Stimulated activated naive CD8-positive, alpha-beta T cell treated with anti-CD3 and anti-CD28 coated beads, Interleukin-15, amount 100 ng/mL, for 72 hours (primary cell): ENCODE measurements at regions not wholly inside any gene's neighbourhood (a gene's known extent, or its start where the extent isn't known, plus 50 kb on each side); places are given as distances from the start of the nearest gene placed in this dataset.
"Not testable (repeated sequence)": the region's sequence is repeated elsewhere in the genome, so short reads cannot be mapped to it uniquely, and the experiment has no call there.

Source experiments
- ATAC-seq: fragments of 150-1000 bp; cut with Tn5 transposase; 2 replicates; pipeline ENCODE4 v1.10.0; 2021; ENCODE audit warnings: mild to moderate bottlenecking, moderate library complexity
- DNase-seq, 2 donors: peaks; one replicate each; pipeline ENCODE4 v3.0.0; 2021 to 2022
- H3K27ac Mint-ChIP-seq, 2 donors: one replicate each; pipeline ENCODE4 v1.8.0; 2022; ENCODE audit warnings: mild to moderate bottlenecking in 2 of 2, mixed read lengths in 2 of 2, moderate library complexity in 2 of 2
- H3K27me3 Mint-ChIP-seq: one replicate; pipeline ENCODE4 v1.8.0; 2022; ENCODE audit warnings: mixed read lengths
- H3K4me1 Mint-ChIP-seq: one replicate; pipeline ENCODE4 v1.8.0; 2022; ENCODE audit warnings: mild to moderate bottlenecking, mixed read lengths
- H3K4me3 Mint-ChIP-seq, 2 donors: one replicate each; pipeline ENCODE4 v1.8.0; 2022; ENCODE audit warnings: mild to moderate bottlenecking in 2 of 2, mixed read lengths in 2 of 2, moderate library complexity in 1 of 2
- H3K9me3 Mint-ChIP-seq, 2 donors: one replicate each; pipeline ENCODE4 v1.8.0; 2022; ENCODE audit warnings: mixed read lengths in 2 of 2

DNA sequence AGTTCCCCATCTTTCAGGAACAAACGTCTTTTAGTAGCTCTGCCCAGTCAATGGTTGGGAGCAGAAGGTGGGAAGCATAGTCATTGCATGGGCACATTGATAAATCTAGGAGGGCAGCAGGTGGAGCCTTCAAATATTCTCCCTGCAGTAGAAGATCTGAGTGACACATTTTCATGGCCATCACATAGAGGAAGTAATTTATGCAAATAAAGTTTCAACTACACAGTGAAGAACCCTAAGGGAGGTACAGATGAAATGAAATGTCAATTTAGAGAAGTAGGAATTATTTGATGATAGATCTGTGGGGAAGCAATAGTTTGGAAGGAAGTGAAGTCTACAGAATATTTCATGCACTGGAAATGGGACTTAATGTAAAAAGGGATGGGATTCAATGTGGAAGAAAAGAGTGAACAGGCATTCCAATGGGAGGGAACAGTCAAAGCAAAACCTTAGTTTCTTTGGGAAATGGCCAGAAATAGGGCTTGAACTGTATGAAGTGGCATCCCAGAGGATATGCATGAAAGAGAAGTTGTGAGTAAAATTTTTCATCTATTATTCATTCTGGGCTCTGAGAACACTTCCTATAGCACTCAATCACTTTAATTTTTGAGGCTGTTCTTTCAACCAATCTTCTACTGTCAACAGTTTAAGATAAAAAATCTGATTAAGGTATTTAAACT is 256.2 kb upstream of the LUZP2 start:
- Mint-ChIP-seq H3K9me3 (peaks cover 19 to 25% of the 10 kb centered on the region in 2 donors), H3K4me1 (no peaks in the 10 kb centered on the region), H3K27ac (no peak overlapping the region), H3K27me3 (no peaks in the 10 kb centered on the region), H3K4me3 (no peak overlapping the region)
- ATAC-seq (no peak), DNase-seq (no peak)

DNA sequence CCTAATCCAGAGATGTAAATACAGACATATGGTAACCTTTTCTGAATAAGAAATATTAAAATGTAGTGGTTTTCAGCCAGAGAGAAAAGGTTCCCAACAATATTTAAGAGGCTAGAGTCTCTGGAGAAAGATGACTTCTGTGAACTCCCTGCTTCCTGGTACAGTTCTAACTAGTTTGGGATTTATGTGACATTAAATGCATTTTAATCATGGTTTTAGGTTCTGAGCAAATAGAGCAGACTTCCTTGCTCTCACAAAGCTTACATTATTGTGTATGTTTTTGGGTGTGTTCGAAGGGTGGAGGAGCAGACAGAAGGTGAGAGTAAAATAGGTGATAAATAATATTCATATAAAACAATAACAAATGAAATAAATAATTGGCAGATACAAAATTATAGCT is 250.1 kb upstream of the LUZP2 start:
- H3K27me3 Mint-ChIP-seq = no peaks in the 10 kb centered on the region
- no peak overlapping the region for H3K4me3 Mint-ChIP-seq
- ATAC-seq (no peak), DNase-seq (no peak)
- peaks cover 0 to 12% of the 10 kb centered on the region in 2 donors for H3K9me3 Mint-ChIP-seq
- no peaks in the 10 kb centered on the region for H3K4me1 Mint-ChIP-seq
- H3K27ac Mint-ChIP-seq = no peak overlapping the region

DNA sequence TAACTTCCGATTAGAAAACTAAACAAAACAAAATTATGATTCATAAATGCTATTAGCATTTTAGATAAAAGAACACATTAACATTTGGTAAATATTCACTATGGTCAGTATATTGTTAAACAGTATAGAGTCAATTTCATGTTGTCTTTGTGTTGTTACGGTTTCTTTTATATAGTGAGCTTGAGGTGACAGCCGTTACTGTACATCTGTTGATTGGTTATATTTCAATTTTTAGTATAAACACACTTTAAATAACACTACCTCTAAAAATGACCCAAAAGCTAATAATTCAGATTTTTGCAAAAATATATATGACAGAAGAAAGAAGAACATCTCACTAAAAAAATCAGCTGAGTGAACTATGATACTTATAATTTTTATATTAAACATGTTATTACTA is 249.0 kb upstream of the LUZP2 start:
- peaks cover 0 to 12% of the 10 kb centered on the region in 2 donors for H3K9me3 Mint-ChIP-seq
- H3K4me3 Mint-ChIP-seq = no peak overlapping the region
- no peaks in the 10 kb centered on the region for H3K4me1 Mint-ChIP-seq
- DNase-seq = no peak
- H3K27ac Mint-ChIP-seq = no peak overlapping the region
- H3K27me3 Mint-ChIP-seq = no peaks in the 10 kb centered on the region
- no peak for ATAC-seq

DNA sequence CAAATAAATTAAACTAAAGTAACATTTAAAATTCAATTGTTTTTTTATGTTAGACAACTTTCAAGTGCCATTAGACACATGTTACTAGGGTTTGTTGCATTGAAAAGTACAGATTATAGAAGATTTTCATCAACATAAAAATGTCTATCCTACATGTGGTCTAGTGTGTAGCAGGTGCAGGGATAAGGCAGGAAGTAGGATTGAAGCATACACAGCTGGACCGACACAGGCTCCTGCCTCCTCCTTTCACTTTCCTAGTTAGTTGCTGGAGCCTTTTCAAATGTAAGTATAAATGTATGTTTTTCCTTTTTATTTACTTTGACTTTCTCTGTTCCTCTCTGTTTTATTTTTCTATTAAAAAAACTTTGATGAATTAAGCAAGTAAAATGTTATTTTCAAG is 246.9 kb upstream of the LUZP2 start:
- Mint-ChIP-seq H3K27ac (no peak overlapping the region), H3K4me3 (no peak overlapping the region), H3K9me3 (peaks cover 0 to 7% of the 10 kb centered on the region in 2 donors), H3K27me3 (no peaks in the 10 kb centered on the region), H3K4me1 (no peaks in the 10 kb centered on the region)
- no peak for DNase-seq
- no peak for ATAC-seq

DNA sequence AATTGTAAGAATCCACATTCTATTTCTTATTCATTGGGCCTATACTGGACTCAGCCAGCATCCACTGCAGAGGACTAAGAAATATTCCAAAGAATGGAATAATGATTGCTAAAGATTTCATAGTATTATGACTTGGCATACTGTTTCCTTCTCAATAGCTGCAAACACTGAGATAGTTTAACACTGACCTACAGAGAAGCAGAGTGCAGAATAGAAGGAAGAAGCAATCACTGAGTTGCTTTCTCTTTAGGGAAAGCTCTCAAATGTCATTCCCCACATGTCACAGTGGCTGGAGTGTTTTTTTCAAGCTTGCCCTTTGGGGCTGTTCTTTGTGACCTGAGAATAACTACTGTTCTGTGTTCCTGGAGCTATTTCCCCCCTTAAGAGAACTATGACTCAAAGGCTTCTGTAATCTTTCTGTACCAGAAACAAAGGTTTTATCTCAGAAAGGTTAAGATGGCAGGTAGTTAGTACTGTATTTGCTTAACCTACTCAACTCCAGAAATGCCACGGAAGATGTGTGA is 243.6 kb upstream of the LUZP2 start:
- ATAC-seq = no peak
- Mint-ChIP-seq H3K4me3 (no peak overlapping the region), H3K27ac (no peak overlapping the region), H3K4me1 (no peaks in the 10 kb centered on the region), H3K27me3 (no peaks in the 10 kb centered on the region), H3K9me3 (peaks cover 0 to 7% of the 10 kb centered on the region in 2 donors)
- DNase-seq = no peak

DNA sequence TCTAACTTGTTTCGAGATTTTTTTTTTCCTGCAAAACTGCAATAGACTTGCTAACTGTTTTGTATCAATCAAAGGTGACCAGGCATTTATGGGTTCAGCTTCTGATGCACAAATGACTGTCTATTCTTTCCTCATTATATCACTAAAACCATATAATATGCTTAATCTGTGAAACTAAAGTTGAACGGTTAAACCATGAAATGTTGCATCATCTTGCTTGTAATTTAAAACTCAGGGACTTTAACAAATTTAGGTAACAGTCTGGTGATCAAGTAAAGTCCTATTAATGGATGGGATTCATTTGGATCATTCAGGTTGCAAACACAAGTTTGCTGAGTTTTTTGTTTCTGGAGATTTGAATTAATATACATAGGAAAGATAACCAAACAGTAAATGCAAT is 232.0 kb upstream of the LUZP2 start:
- H3K4me1 Mint-ChIP-seq = no peaks in the 10 kb centered on the region
- ATAC-seq (no peak), DNase-seq (no peak)
- no peak overlapping the region for H3K27ac Mint-ChIP-seq
- peaks cover 0 to 7% of the 10 kb centered on the region in 2 donors for H3K9me3 Mint-ChIP-seq
- no peaks in the 10 kb centered on the region for H3K27me3 Mint-ChIP-seq
- H3K4me3 Mint-ChIP-seq = no peak overlapping the region

DNA sequence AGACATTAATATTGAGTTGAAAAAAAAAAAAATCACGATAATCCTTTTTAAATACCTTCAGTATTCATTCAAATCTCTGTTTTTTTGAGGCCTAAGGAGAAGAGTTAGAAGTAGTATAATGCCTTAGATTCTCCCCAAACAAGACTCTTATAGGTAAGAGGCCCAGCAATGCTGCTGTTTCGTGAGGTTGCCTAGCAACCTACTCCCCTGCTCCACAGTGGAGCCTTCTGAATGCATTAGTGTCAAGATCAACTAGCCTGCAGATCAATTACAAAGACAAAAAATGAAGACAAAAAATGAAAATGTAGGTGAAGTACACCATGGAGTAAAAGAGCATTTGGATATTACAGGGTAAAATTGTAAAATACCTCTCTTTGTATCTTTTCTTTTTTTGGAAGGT is 229.8 kb upstream of the LUZP2 start:
- Mint-ChIP-seq H3K9me3 (peaks cover 0 to 7% of the 10 kb centered on the region in 2 donors), H3K4me3 (no peak overlapping the region), H3K27me3 (no peaks in the 10 kb centered on the region), H3K4me1 (no peaks in the 10 kb centered on the region), H3K27ac (no peak overlapping the region)
- ATAC-seq (no peak), DNase-seq (no peak)

DNA sequence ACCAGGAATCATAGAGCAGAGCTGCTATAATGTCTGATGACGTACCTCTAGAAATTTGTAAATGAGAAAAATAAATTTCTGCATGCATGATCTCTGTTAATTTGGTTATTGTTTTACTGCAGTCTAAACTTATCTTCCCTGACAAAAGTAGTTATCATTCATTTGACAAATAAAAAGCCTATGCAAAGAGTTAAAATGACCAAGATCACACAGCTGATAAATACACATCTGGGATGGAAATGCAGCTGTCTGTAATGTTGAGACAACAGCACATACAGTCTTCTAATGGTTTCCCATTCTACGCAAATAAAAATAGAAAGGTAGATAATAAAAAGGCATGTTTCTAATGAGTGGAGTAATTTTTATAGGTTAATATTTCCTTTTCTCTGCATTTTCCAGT is 225.1 kb upstream of the LUZP2 start:
- Mint-ChIP-seq H3K9me3 (peaks cover 5 to 8% of the 10 kb centered on the region in 2 donors), H3K4me1 (no peaks in the 10 kb centered on the region)

DNA sequence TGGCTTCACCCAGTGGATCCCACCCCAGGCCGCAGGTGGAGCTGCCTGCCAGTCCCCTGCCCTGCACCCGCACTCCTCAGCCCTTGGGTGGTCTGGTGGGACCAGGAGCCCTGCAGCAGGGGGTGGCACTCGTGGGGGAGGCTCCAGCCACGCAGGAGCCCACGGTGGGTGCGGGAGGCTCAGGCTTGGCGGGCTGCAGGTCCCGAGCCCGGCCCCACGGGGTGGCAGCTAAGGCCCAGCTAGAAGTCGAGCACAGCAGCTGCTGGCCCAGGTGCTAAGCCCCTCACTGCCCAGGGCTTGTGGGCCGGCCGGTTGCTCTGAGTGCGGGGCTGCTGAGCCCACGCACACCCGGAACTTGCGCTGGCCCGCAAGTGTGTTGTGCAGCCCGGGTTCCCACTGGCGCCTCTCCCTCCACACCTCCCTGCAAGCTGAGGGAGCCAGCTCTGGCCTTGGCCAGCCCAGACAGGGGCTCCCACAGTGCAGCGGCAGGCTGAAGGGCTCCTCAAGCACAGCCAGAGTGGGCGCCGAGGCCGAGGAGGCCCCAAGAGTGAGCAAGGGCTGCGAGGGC is 222.6 kb upstream of the LUZP2 start:
- not testable (repeated sequence) for H3K9me3 Mint-ChIP-seq, H3K4me3 Mint-ChIP-seq, DNase-seq, ATAC-seq, H3K4me1 Mint-ChIP-seq, H3K27ac Mint-ChIP-seq, H3K27me3 Mint-ChIP-seq

More for the DNA sequence above, 225.1 kb upstream of the LUZP2 start:
- DNase-seq (no peak), ATAC-seq (no peak)
- Mint-ChIP-seq H3K27me3 (no peaks in the 10 kb centered on the region), H3K4me3 (no peak overlapping the region), H3K27ac (no peak overlapping the region)

DNA sequence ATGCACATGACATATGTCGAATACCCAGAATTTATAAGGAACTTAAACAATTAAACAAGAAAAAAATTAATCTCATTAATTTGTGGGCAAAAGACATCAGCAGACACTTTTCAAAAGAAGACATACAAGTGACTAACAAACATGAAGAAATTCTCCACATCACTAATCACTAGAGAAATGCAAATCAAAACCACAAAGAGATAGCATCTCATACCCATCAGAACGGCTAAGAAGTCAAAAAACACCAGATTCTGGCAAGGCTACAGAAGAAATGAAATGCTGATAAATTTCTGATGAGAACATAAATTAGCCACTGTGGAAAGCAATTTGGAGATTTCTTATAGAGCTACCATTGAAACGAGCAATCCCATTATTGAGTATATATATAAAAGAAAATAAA is 210.6 kb upstream of the LUZP2 start:
- no peak overlapping the region for H3K4me3 Mint-ChIP-seq
- no peak for DNase-seq
- H3K4me1 Mint-ChIP-seq = no peaks in the 10 kb centered on the region
- H3K27ac Mint-ChIP-seq = no peak overlapping the region
- no peak for ATAC-seq
- H3K9me3 Mint-ChIP-seq = peaks cover 7 to 26% of the 10 kb centered on the region in 2 donors
- no peaks in the 10 kb centered on the region for H3K27me3 Mint-ChIP-seq

DNA sequence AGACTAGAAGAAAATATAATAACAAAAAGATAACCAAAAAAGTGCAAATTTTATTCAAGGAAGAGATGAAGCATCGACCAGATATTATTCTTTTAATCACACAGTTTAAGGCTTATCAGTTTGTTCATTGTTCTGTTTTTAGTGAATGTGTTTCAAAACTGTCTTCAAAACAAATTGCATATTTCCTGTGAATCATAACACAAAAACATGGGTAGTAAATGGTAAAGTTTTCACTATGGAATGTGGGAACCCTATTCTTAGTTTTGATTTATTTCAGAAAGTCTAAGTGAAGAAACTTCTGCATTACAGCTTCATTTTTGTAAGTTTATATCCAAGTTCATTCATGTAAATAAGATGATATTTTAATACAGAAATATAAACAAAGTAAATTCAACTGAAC is 207.6 kb upstream of the LUZP2 start:
- H3K4me3 Mint-ChIP-seq = no peak overlapping the region
- H3K4me1 Mint-ChIP-seq = no peaks in the 10 kb centered on the region
- H3K9me3 Mint-ChIP-seq = peaks cover 20 to 25% of the 10 kb centered on the region in 2 donors
- ATAC-seq = no peak
- no peaks in the 10 kb centered on the region for H3K27me3 Mint-ChIP-seq
- no peak for DNase-seq
- H3K27ac Mint-ChIP-seq = no peak overlapping the region

DNA sequence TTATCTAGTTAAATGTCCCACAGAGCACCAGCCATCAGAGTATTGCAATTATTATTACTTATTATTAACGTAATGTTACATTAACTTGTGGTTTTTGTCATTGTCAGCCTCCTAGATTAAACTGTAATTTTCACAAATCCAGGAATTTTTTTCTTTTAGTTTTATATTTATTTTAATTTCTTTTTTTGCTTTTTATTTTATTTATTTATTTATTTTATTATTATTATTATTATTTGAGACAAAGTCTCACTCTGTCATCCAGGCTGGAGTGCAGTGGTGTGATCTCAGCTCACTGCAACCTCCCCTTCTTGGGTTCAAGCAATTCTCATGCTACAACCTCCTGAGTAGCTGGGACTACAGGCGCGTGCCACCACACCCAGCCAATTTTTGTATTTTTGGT is 202.9 kb upstream of the LUZP2 start:
- Mint-ChIP-seq H3K4me1 (no peaks in the 10 kb centered on the region), H3K4me3 (no peak overlapping the region), H3K9me3 (peaks cover 13 to 16% of the 10 kb centered on the region in 2 donors), H3K27me3 (no peaks in the 10 kb centered on the region), H3K27ac (no peak overlapping the region)
- DNase-seq (no peak), ATAC-seq (no peak)

DNA sequence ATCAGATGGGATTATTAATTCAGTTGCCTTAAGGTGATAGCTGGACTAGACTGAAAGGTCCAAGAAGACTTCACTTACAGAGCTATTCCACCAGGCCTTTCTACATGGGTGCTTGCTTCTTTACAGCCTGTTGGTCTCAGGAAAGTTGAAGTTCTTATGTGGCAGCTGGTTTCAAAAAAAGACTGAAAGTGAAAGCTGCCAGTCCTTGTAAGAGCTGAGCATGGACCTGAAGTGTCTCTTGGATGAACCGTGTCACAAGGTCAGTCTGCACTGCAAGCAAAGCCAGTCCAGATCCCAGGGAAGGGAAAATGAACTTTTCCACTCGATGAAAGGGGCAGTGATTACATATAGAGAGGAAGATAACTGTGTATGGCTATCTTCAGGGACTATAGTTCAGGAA is 201.5 kb upstream of the LUZP2 start:
- no peaks in the 10 kb centered on the region for H3K27me3 Mint-ChIP-seq
- DNase-seq (no peak), ATAC-seq (no peak)
- no peak overlapping the region for H3K4me3 Mint-ChIP-seq
- no peak overlapping the region for H3K27ac Mint-ChIP-seq
- H3K9me3 Mint-ChIP-seq = peaks cover 13 to 16% of the 10 kb centered on the region in 2 donors
- no peaks in the 10 kb centered on the region for H3K4me1 Mint-ChIP-seq

DNA sequence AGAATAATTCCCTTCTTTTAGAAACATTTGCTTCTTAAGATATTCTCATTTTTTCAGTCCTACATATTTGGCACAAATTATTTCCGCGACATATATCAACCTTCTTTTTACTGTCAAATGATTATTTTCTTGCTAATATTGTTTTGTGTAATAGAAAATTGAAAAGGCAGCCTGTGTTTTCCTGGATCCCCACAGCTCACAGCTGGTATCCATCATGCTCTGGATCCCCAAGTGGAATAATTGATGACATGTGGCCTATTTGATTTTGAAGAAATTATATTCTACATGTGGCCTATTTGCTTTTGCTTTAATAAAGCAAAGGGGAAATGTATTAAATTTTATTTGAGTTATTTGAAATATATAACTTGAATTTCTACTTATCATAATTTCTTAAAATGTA is 199.4 kb upstream of the LUZP2 start:
- DNase-seq (no peak), ATAC-seq (no peak)
- Mint-ChIP-seq H3K9me3 (peaks cover 10 to 14% of the 10 kb centered on the region in 2 donors), H3K4me1 (no peaks in the 10 kb centered on the region), H3K27me3 (no peaks in the 10 kb centered on the region), H3K27ac (no peak overlapping the region), H3K4me3 (no peak overlapping the region)

DNA sequence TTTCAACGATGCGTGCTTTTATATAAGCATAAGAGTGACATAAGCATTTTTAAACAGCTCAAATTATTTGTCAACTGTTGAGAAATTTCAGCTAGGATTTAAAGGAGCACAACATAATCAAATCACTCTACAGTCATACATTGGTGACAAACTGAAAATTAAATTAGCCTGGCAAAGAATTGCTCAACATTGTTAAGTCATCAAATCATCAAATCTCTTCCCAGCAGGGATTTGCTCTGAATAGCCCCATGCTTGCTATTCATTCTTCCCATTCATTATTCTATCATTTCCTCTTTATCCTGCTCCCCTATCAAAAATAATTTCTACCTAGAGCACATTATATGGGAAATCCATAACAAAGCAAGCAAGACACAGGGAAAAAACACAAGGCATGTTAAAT is 198.7 kb upstream of the LUZP2 start:
- no peak overlapping the region for H3K4me3 Mint-ChIP-seq
- no peak for ATAC-seq
- H3K27ac Mint-ChIP-seq = no peak overlapping the region
- H3K9me3 Mint-ChIP-seq = peaks cover 3 to 7% of the 10 kb centered on the region in 2 donors
- H3K27me3 Mint-ChIP-seq = no peaks in the 10 kb centered on the region
- no peak for DNase-seq
- no peaks in the 10 kb centered on the region for H3K4me1 Mint-ChIP-seq

DNA sequence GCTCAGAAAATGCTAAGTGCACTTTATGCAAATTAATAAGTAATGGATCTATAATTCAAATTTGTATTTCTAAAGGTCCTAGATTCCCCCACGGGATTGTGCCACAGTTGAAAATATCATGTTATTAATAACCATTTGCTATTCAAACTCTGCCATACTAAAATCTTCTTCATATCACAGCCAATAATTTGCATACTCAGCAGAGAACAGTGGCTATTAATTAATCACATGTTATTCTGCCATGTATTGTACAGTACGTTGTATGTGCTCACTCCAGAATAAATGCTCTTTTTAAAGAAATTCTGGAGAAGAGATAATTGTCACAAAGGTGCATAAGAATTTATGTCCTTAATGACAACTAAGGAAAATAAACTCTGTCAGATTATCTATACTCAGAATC is 184.9 kb upstream of the LUZP2 start:
- H3K27ac Mint-ChIP-seq = no peak overlapping the region
- H3K9me3 Mint-ChIP-seq = peaks cover 4 to 26% of the 10 kb centered on the region in 2 donors
- DNase-seq (no peak), ATAC-seq (no peak)
- no peaks in the 10 kb centered on the region for H3K27me3 Mint-ChIP-seq
- H3K4me1 Mint-ChIP-seq = no peaks in the 10 kb centered on the region
- no peak overlapping the region for H3K4me3 Mint-ChIP-seq
